GM12875 (cell line): ENCODE measurements at regions not wholly inside any gene's neighbourhood (a gene's known extent, or its start where the extent isn't known, plus 50 kb on each side); places are given as distances from the start of the nearest gene placed in this dataset.

Source experiments
- H3K4me3 ChIP-seq: one replicate; pipeline ENCODE4 v1.5.1; 2011; ENCODE audit warnings: low read depth, low read length, control low read depth
- CTCF ChIP-seq: IDR thresholded peaks from 2 replicates; pipeline ENCODE4 v1.5.1; 2011; ENCODE audit warnings: low read depth, mild to moderate bottlenecking, control low read depth, inconsistent platforms, low read length, moderate library complexity, borderline replicate concordance; ENCODE audit not compliant: insufficient read depth

- H3K4me3 ChIP-seq, result no peak overlapping the region
- TF ChIP-seq CTCF, result no peak
Measured at GRCh38 chr16:72278301-72278700, 106.3 kb upstream of the PMFBP1 start.

- no peak overlapping the region for H3K4me3 ChIP-seq
- no peak for TF ChIP-seq CTCF
Measured at GRCh38 chr16:72277749-72278148, 105.8 kb upstream of the PMFBP1 start.

- H3K4me3 ChIP-seq, result no peak overlapping the region
- TF ChIP-seq CTCF, result no peak
Measured at GRCh38 chr16:72271699-72272240, 99.8 kb upstream of the PMFBP1 start.

- no peak for TF ChIP-seq CTCF
- no peak overlapping the region for H3K4me3 ChIP-seq
Measured at GRCh38 chr16:72270531-72270930, 98.6 kb upstream of the PMFBP1 start.

GRCh38 chr16:72266836-72267235 lies 94.9 kb upstream of the PMFBP1 start:
- H3K4me3 ChIP-seq, result no peak overlapping the region
- no peak for TF ChIP-seq CTCF

- no peak overlapping the region for H3K4me3 ChIP-seq
- no peak for TF ChIP-seq CTCF
Measured at GRCh38 chr16:72264771-72265170, 92.8 kb upstream of the PMFBP1 start.

- TF ChIP-seq CTCF, result no peak
- H3K4me3 ChIP-seq, result no peak overlapping the region
Measured at GRCh38 chr16:72262711-72263110, 90.8 kb upstream of the PMFBP1 start.
